ENCODE measurements at regions not wholly inside any gene's neighbourhood (a gene's known extent, or its start where the extent isn't known, plus 50 kb on each side); places are given as distances from the start of the nearest gene placed in this dataset.

DNA sequence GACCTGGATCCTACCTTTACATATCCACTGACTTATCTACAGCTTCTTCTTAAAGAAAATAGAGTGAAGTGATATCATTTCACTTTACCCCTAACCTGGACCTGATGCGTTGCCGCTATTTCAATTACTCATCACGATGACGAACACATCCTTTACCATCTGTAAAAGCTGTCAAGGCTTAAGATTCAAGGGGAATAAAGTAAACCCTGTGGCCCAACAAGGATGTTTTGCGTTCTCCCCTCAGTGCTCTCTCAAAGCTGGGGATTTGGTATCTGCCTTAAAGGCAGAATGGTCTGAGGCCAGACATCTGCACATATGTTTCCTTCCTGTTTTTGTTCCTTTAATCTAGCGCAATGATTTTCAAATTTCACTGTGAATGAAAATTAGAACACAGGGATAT, 100.1 kb upstream of the KLF7 start:
- H3K27me3 ChIP-seq (ENCODE audit: insufficient read depth, poor library complexity, severe bottlenecking): no peaks in the 10 kb centered on the region
- no peak overlapping the region for H3K27ac ChIP-seq (replicated peaks)
- DNase-seq (ENCODE audit: low read depth in 1 of 2, low spot score in 1 of 2): peak in 1 of 2 experiments; percentile 58
- H3K4me3 ChIP-seq (replicated peaks; ENCODE audit: insufficient read depth, low read length): no peak overlapping the region
- TF ChIP-seq POLR2AphosphoS5 (IDR thresholded peaks at IDR 0.05; ENCODE audit: low read depth) (peak; percentile 31; the same call in 1 of the 2 replicates), GABPA (IDR thresholded peaks at IDR 0.05; ENCODE audit: low read depth) (no peak), SPI1 (IDR thresholded peaks at IDR 0.05; ENCODE audit: borderline replicate concordance, low read depth) (peak; percentile 20; the same call in 1 of the 2 replicates)
- TF ChIP-seq, protein P1, sequence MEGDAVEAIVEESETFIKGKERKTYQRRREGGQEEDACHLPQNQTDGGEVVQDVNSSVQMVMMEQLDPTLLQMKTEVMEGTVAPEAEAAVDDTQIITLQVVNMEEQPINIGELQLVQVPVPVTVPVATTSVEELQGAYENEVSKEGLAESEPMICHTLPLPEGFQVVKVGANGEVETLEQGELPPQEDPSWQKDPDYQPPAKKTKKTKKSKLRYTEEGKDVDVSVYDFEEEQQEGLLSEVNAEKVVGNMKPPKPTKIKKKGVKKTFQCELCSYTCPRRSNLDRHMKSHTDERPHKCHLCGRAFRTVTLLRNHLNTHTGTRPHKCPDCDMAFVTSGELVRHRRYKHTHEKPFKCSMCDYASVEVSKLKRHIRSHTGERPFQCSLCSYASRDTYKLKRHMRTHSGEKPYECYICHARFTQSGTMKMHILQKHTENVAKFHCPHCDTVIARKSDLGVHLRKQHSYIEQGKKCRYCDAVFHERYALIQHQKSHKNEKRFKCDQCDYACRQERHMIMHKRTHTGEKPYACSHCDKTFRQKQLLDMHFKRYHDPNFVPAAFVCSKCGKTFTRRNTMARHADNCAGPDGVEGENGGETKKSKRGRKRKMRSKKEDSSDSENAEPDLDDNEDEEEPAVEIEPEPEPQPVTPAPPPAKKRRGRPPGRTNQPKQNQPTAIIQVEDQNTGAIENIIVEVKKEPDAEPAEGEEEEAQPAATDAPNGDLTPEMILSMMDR (IDR thresholded peaks at IDR 0.05; ENCODE audit: insufficient read depth, low read length): no peak
- TF ChIP-seq, protein P2, sequence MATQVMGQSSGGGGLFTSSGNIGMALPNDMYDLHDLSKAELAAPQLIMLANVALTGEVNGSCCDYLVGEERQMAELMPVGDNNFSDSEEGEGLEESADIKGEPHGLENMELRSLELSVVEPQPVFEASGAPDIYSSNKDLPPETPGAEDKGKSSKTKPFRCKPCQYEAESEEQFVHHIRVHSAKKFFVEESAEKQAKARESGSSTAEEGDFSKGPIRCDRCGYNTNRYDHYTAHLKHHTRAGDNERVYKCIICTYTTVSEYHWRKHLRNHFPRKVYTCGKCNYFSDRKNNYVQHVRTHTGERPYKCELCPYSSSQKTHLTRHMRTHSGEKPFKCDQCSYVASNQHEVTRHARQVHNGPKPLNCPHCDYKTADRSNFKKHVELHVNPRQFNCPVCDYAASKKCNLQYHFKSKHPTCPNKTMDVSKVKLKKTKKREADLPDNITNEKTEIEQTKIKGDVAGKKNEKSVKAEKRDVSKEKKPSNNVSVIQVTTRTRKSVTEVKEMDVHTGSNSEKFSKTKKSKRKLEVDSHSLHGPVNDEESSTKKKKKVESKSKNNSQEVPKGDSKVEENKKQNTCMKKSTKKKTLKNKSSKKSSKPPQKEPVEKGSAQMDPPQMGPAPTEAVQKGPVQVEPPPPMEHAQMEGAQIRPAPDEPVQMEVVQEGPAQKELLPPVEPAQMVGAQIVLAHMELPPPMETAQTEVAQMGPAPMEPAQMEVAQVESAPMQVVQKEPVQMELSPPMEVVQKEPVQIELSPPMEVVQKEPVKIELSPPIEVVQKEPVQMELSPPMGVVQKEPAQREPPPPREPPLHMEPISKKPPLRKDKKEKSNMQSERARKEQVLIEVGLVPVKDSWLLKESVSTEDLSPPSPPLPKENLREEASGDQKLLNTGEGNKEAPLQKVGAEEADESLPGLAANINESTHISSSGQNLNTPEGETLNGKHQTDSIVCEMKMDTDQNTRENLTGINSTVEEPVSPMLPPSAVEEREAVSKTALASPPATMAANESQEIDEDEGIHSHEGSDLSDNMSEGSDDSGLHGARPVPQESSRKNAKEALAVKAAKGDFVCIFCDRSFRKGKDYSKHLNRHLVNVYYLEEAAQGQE (IDR thresholded peaks at IDR 0.05; ENCODE audit: insufficient replicate concordance, low read depth): no peak

DNA sequence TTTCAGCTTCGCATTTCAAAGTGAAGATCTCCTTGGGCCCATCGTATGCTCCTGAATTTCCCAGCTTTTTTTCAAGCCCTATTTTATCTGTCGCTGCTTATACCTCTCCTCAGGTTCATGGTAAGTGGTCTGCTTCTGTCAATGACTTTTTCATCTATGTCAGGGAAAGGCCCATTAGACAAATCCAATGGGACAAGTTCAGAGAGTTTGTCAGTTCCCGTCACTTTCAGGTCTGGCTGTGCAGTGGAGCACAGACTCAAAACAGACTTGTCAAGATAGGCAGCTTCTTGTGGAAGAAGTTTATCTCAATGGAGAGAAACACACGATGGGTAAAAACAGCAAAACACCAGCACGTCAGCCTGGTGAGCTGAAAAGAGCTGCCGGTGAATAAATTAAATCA, 100.9 kb upstream of the KLF7 start:
- Histone ChIP-seq H3K27ac (replicated peaks) (no peak overlapping the region), H3K27me3 (ENCODE audit: insufficient read depth, poor library complexity, severe bottlenecking) (no peaks in the 10 kb centered on the region)
- TF ChIP-seq, protein P1 (IDR thresholded peaks at IDR 0.05; ENCODE audit: insufficient read depth, low read length): no peak
- TF ChIP-seq, protein P2 (IDR thresholded peaks at IDR 0.05; ENCODE audit: insufficient replicate concordance, low read depth): no peak
- TF ChIP-seq GABPA (IDR thresholded peaks at IDR 0.05; ENCODE audit: low read depth) (no peak), POLR2AphosphoS5 (IDR thresholded peaks at IDR 0.05; ENCODE audit: low read depth) (no peak), SPI1 (IDR thresholded peaks at IDR 0.05; ENCODE audit: borderline replicate concordance, low read depth) (no peak)

DNA sequence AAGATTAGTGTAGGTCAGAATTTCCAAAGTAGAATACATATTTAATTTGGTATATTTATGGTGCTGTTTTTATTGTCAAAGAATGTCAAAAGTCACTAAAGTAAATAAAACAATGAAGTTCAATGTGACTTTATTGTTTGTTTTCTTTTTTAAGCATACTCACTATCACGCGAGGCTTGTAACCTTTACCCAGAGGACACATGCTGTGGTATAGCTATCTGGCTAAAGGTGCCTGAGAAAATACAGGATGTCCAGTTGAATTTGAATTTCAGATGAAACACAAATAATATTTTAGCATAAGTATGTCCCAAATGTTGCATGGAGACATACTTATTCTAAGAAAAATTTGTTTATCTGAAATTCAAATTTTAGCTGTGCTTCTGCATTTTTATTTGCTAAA, 103.3 kb upstream of the KLF7 start:
- no peak overlapping the region for H3K4me3 ChIP-seq (replicated peaks; ENCODE audit: insufficient read depth, low read length)
- no peak overlapping the region for H3K27ac ChIP-seq (replicated peaks)
- H3K27me3 ChIP-seq (ENCODE audit: insufficient read depth, poor library complexity, severe bottlenecking): no peaks in the 10 kb centered on the region
- no peak for DNase-seq (ENCODE audit: low read depth in 1 of 2, low spot score in 1 of 2)
- TF ChIP-seq POLR2AphosphoS5 (IDR thresholded peaks at IDR 0.05; ENCODE audit: low read depth) (no peak), GABPA (IDR thresholded peaks at IDR 0.05; ENCODE audit: low read depth) (no peak), SPI1 (IDR thresholded peaks at IDR 0.05; ENCODE audit: borderline replicate concordance, low read depth) (no peak)
- TF ChIP-seq, protein P2 (IDR thresholded peaks at IDR 0.05; ENCODE audit: insufficient replicate concordance, low read depth): no peak
- TF ChIP-seq, protein P1 (IDR thresholded peaks at IDR 0.05; ENCODE audit: insufficient read depth, low read length): no peak

More for the DNA sequence above, 100.9 kb upstream of the KLF7 start:
- H3K4me3 ChIP-seq (replicated peaks; ENCODE audit: insufficient read depth, low read length): no peak overlapping the region
- DNase-seq (ENCODE audit: low read depth in 1 of 2, low spot score in 1 of 2): no peak

All from HL-60 (cell line).